ENCODE measurements at regions not wholly inside any gene's neighbourhood (a gene's known extent, or its start where the extent isn't known, plus 50 kb on each side); places are given as distances from the start of the nearest gene placed in this dataset.
A peak's percentile ranks its signal among the peaks of the same experiment; 100 is the strongest.

DNA sequence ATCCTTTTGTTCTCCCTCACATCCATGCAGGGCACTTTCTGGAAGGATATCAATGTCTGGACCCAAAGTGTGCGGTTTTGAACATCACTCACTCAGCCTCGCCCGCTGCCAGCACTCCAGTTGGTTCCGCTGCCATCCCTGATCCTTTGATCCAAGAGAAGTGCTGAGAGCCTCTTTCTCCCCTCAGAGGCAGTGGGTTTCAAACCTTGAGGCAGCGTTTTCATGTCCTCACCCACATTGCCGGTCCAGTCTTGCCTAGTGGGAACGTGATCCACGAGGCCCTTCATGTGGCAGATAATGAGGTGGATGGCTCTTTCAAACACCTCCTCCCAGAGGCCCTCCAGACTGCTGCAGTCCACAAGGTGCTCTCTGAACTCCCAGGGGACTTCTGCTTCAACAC, 122.2 kb downstream of the ACTL8 start:
- ATAC-seq = no peak
- TF ChIP-seq TCF4 (CRISPR knock-in tag; IDR thresholded peaks at IDR 0.05; ENCODE audit: borderline replicate concordance) (no peak), PPARA (CRISPR knock-in tag; IDR thresholded peaks at IDR 0.05; ENCODE audit: borderline replicate concordance) (no peak), GLIS3 (CRISPR knock-in tag; IDR thresholded peaks at IDR 0.05) (no peak)
- TF ChIP-seq, protein P1, sequence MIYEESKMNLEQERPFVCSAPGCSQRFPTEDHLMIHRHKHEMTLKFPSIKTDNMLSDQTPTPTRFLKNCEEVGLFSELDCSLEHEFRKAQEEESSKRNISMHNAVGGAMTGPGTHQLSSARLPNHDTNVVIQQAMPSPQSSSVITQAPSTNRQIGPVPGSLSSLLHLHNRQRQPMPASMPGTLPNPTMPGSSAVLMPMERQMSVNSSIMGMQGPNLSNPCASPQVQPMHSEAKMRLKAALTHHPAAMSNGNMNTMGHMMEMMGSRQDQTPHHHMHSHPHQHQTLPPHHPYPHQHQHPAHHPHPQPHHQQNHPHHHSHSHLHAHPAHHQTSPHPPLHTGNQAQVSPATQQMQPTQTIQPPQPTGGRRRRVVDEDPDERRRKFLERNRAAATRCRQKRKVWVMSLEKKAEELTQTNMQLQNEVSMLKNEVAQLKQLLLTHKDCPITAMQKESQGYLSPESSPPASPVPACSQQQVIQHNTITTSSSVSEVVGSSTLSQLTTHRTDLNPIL (CRISPR knock-in tag; IDR thresholded peaks at IDR 0.05; ENCODE audit: low read depth) = no peak

DNA sequence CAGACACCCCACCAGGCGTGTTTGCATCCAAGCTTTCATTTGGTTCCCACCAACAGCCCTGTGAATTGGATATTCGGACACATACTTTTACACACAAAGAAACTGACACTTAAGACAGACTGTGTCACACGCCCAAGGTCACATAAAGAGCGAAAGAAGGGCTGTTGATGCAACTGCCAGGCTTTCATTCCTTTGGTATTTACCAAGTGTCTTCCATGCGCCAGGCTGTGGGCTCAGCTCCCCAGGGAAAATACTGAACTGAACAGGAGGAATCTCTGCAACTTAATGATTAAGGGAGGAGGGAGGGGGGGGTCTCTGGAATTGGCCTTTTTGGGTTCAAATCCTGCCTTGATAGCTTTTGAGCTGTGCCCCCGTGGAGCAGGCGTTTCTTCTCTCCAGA, 122.8 kb downstream of the ACTL8 start:
- no peak for TF ChIP-seq ZNF70 (CRISPR knock-in tag; IDR thresholded peaks at IDR 0.05)
- TF ChIP-seq, protein P2, sequence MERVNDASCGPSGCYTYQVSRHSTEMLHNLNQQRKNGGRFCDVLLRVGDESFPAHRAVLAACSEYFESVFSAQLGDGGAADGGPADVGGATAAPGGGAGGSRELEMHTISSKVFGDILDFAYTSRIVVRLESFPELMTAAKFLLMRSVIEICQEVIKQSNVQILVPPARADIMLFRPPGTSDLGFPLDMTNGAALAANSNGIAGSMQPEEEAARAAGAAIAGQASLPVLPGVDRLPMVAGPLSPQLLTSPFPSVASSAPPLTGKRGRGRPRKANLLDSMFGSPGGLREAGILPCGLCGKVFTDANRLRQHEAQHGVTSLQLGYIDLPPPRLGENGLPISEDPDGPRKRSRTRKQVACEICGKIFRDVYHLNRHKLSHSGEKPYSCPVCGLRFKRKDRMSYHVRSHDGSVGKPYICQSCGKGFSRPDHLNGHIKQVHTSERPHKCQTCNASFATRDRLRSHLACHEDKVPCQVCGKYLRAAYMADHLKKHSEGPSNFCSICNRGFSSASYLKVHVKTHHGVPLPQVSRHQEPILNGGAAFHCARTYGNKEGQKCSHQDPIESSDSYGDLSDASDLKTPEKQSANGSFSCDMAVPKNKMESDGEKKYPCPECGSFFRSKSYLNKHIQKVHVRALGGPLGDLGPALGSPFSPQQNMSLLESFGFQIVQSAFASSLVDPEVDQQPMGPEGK (CRISPR knock-in tag; IDR thresholded peaks at IDR 0.05; ENCODE audit: borderline replicate concordance) = no peak
- no peak for TF ChIP-seq SNAI2 (CRISPR knock-in tag; IDR thresholded peaks at IDR 0.05)
- TF ChIP-seq OSR1 (CRISPR knock-in tag; IDR thresholded peaks at IDR 0.05) = no peak
- TF ChIP-seq RARB (CRISPR knock-in tag; IDR thresholded peaks at IDR 0.05) = no peak
- no peak for TF ChIP-seq TCF4 (CRISPR knock-in tag; IDR thresholded peaks at IDR 0.05; ENCODE audit: borderline replicate concordance)
- TF ChIP-seq, protein P3, sequence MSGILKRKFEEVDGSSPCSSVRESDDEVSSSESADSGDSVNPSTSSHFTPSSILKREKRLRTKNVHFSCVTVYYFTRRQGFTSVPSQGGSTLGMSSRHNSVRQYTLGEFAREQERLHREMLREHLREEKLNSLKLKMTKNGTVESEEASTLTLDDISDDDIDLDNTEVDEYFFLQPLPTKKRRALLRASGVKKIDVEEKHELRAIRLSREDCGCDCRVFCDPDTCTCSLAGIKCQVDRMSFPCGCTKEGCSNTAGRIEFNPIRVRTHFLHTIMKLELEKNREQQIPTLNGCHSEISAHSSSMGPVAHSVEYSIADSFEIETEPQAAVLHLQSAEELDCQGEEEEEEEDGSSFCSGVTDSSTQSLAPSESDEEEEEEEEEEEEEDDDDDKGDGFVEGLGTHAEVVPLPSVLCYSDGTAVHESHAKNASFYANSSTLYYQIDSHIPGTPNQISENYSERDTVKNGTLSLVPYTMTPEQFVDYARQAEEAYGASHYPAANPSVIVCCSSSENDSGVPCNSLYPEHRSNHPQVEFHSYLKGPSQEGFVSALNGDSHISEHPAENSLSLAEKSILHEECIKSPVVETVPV (CRISPR knock-in tag; IDR thresholded peaks at IDR 0.05) = no peak
- no peak for TF ChIP-seq ZFP3 (CRISPR knock-in tag; IDR thresholded peaks at IDR 0.05)
- no peak for TF ChIP-seq ZC3H10 (CRISPR knock-in tag; IDR thresholded peaks at IDR 0.05)
- TF ChIP-seq PPARA (CRISPR knock-in tag; IDR thresholded peaks at IDR 0.05; ENCODE audit: borderline replicate concordance) = no peak
- TF ChIP-seq ZFP30 (CRISPR knock-in tag; IDR thresholded peaks at IDR 0.05) = no peak
- ATAC-seq = no peak

- TF ChIP-seq OSR1 (CRISPR knock-in tag; IDR thresholded peaks at IDR 0.05) = no peak
- no peak for TF ChIP-seq ARNTL (CRISPR knock-in tag; IDR thresholded peaks at IDR 0.05; ENCODE audit: borderline replicate concordance, low read depth)
- TF ChIP-seq, protein P3 (CRISPR knock-in tag; IDR thresholded peaks at IDR 0.05) = no peak
- TF ChIP-seq, protein P1 (CRISPR knock-in tag; IDR thresholded peaks at IDR 0.05; ENCODE audit: low read depth) = no peak
- TF ChIP-seq SNAI2 (CRISPR knock-in tag; IDR thresholded peaks at IDR 0.05) = no peak
- no peak for TF ChIP-seq ZNF8 (CRISPR knock-in tag; IDR thresholded peaks at IDR 0.05)
- no peak for TF ChIP-seq POU6F1 (CRISPR knock-in tag; IDR thresholded peaks at IDR 0.05; ENCODE audit: borderline replicate concordance, low read depth)
- no peak for TF ChIP-seq PPARA (CRISPR knock-in tag; IDR thresholded peaks at IDR 0.05; ENCODE audit: borderline replicate concordance)
- TF ChIP-seq GLIS3 (CRISPR knock-in tag; IDR thresholded peaks at IDR 0.05) = peak; percentile 71; the same call in 1 of the 2 replicates
- TF ChIP-seq ZNF565 (CRISPR knock-in tag; conservative IDR thresholded peaks at IDR 0.05; ENCODE audit: low read depth) = no peak
- TF ChIP-seq ZFP30 (CRISPR knock-in tag; IDR thresholded peaks at IDR 0.05) = no peak
- peak; percentile 27; the same call in 1 of the 2 replicates for TF ChIP-seq TCF4 (CRISPR knock-in tag; IDR thresholded peaks at IDR 0.05; ENCODE audit: borderline replicate concordance)
- no peak for TF ChIP-seq TSHZ2 (CRISPR knock-in tag; IDR thresholded peaks at IDR 0.05)
- no peak for TF ChIP-seq CSDC2 (CRISPR knock-in tag; IDR thresholded peaks at IDR 0.05)
- TF ChIP-seq, protein P2 (CRISPR knock-in tag; IDR thresholded peaks at IDR 0.05; ENCODE audit: borderline replicate concordance) = no peak; the same call in 1 of the 2 replicates
- no peak for TF ChIP-seq ESRRG (CRISPR knock-in tag; IDR thresholded peaks at IDR 0.05)
- TF ChIP-seq ZFP3 (CRISPR knock-in tag; IDR thresholded peaks at IDR 0.05) = peak; percentile 13; the same call in 1 of the 2 replicates
- TF ChIP-seq ISL1 (CRISPR knock-in tag; IDR thresholded peaks at IDR 0.05) = peak; percentile 48; the same call in 1 of the 2 replicates
- TF ChIP-seq BACH2 (CRISPR knock-in tag; IDR thresholded peaks at IDR 0.05; ENCODE audit: borderline replicate concordance) = no peak
- TF ChIP-seq RARB (CRISPR knock-in tag; IDR thresholded peaks at IDR 0.05) = no peak
- no peak for TF ChIP-seq ZNF70 (CRISPR knock-in tag; IDR thresholded peaks at IDR 0.05)
- ATAC-seq = peak; percentile 71
Observed at GRCh38 chr1:17878837-17879236, 123.7 kb downstream of the ACTL8 start.
